ENCODE measurements at regions not wholly inside any gene's neighbourhood (a gene's known extent, or its start where the extent isn't known, plus 50 kb on each side); places are given as distances from the start of the nearest gene placed in this dataset.

- H3K4me1 ChIP-seq (replicated peaks in 1 of 4; ENCODE audit: control insufficient read depth in 3 of 4, insufficient read depth in 4 of 4, low read length in 3 of 4) = peaks cover 5 to 23% (median 18%) of the 10 kb centered on the region in 4 experiments; a peak in 6 of 7 replicates
- H3K18ac ChIP-seq (ENCODE audit: extremely low read depth, low read length) = no peak overlapping the region
- H4K20me1 ChIP-seq (replicated peaks in 1 of 2; ENCODE audit: control insufficient read depth in 1 of 2, insufficient read depth in 2 of 2, low read length in 2 of 2) = no peaks in the 10 kb centered on the region
- no peak overlapping the region for H3K56ac ChIP-seq (replicated peaks; ENCODE audit: insufficient read length, low read depth, low read length)
- ChIA-PET CTCF (ENCODE audit: partially characterized antibody) (interaction anchor here (0.9 to 1.7 kb wide), 2 partner anchors 40 to 160 kb away, joined by 3 read pairs; no protein-coding TSS in a partner anchor), POLR2A (ENCODE audit: partially characterized antibody) (interaction anchor here (0.7 to 13.3 kb wide), 2 partner anchors 10 to 39 kb away, joined by 3 to 229 read pairs; no protein-coding TSS in a partner anchor)
- H3K4me3 ChIP-seq (ENCODE audit: extremely low read depth in 1 of 4, insufficient read depth in 2 of 4, low read depth in 3 of 4, low read length in 4 of 4) = no peak overlapping the region
- H2BK15ac ChIP-seq (ENCODE audit: low read length) = no peak overlapping the region
- no peak overlapping the region for H3K23ac ChIP-seq (ENCODE audit: insufficient read length)
- H2AFZ ChIP-seq (ENCODE audit: low read length) = no peak overlapping the region
- DNase-seq (ENCODE audit: low read depth in 1 of 2, low spot score in 2 of 2) = no peak
- no peaks in the 10 kb centered on the region for H3K27me3 ChIP-seq (replicated peaks in 1 of 4; ENCODE audit: control insufficient read depth in 3 of 4, extremely low read depth in 1 of 4, insufficient read depth in 3 of 4, low read length in 3 of 4)
- WGBS, 2 experiments (ENCODE audit: extremely low coverage in 1 of 2, insufficient coverage in 1 of 2, insufficient read length in 1 of 2, insufficient replicate concordance in 2 of 2, low coverage in 1 of 2, low lambda C conversion rate in 2 of 2, missing lambda C conversion rate in 1 of 2) = 83% methylated on average over 8 of the region's 8 CpGs; no CpG with 5 or more reads in 1 of the 2 experiments
- H2BK12ac ChIP-seq (ENCODE audit: low read depth, low read length) = no peak overlapping the region
- H3K4me2 ChIP-seq (ENCODE audit: insufficient read depth in 1 of 2, low read depth in 2 of 2, low read length in 2 of 2) = no peak overlapping the region
- H2BK120ac ChIP-seq (replicated peaks; ENCODE audit: low read depth, low read length) = no peak overlapping the region
- no peaks in the 10 kb centered on the region for H3K36me3 ChIP-seq (ENCODE audit: control insufficient read depth in 2 of 4, insufficient read depth in 4 of 4, low read length in 3 of 4)
- no peak overlapping the region for H2BK5ac ChIP-seq (ENCODE audit: low read depth, low read length)
- H3K23me2 ChIP-seq (ENCODE audit: low read depth, low read length) = no peaks in the 10 kb centered on the region
- no peak overlapping the region for H4K91ac ChIP-seq (replicated peaks; ENCODE audit: insufficient read length, low read length)
- H2AK5ac ChIP-seq (ENCODE audit: low read depth, low read length) = no peak overlapping the region
- H4K5ac ChIP-seq (ENCODE audit: insufficient read length, low read depth, low read length) = no peak overlapping the region
- no peak overlapping the region for H4K8ac ChIP-seq (ENCODE audit: extremely low read depth, insufficient read depth, low read length)
- no peak overlapping the region for H2BK20ac ChIP-seq (ENCODE audit: low read length)
- no peak for FAIRE-seq
- H3K79me1 ChIP-seq (ENCODE audit: low read depth, low read length) = no peaks in the 10 kb centered on the region
- TF ChIP-seq SP2 (IDR thresholded peaks at IDR 0.05; ENCODE audit: low read length) = no peak
- no peak for TF ChIP-seq POLR2AphosphoS5 (IDR thresholded peaks at IDR 0.05; ENCODE audit: low read depth, low read length)
- TF ChIP-seq RNF2 (IDR thresholded peaks at IDR 0.05; ENCODE audit: borderline replicate concordance, low read depth, low read length, missing control alignments, poor library complexity, severe bottlenecking) = no peak
- TF ChIP-seq MAX (IDR thresholded peaks at IDR 0.05) = no peak
- no peak for TF ChIP-seq KDM5A (IDR thresholded peaks at IDR 0.05; ENCODE audit: low read length)
- TF ChIP-seq EZH2 (IDR thresholded peaks at IDR 0.05; ENCODE audit: low read depth, low read length, severe bottlenecking) = no peak
- no peak for TF ChIP-seq JUN (IDR thresholded peaks at IDR 0.05; ENCODE audit: low read depth, low read length)
- H3K9ac ChIP-seq (replicated peaks in 1 of 4; ENCODE audit: extremely low read depth in 1 of 4, low read depth in 3 of 4, low read length in 3 of 4) = no peak overlapping the region
- H3K14ac ChIP-seq (ENCODE audit: insufficient read length) = no peak overlapping the region
- no peaks in the 10 kb centered on the region for H3K79me2 ChIP-seq (ENCODE audit: control insufficient read depth in 1 of 2, insufficient read depth in 2 of 2, low read length in 2 of 2)
- H3K4ac ChIP-seq (replicated peaks; ENCODE audit: insufficient read length, low read depth, low read length) = no peak overlapping the region
- no peaks in the 10 kb centered on the region for H3K9me3 ChIP-seq (ENCODE audit: insufficient read depth in 2 of 2, low read depth in 1 of 2, low read length in 1 of 2)
- H3K27ac ChIP-seq (ENCODE audit: low read depth, low read length) = no peak overlapping the region
These were observed 196.9 kb downstream of the TM9SF2 start for GRCh38 chr13:99698010-99698815.

Data from H1 (cell line).